GM21576 (cell line): ENCODE measurements at regions not wholly inside any gene's neighbourhood (a gene's known extent, or its start where the extent isn't known, plus 50 kb on each side); places are given as distances from the start of the nearest gene placed in this dataset.
"Not testable (repeated sequence)": the region's sequence is repeated elsewhere in the genome, so short reads cannot be mapped to it uniquely, and the experiment has no call there.

Experiments
- ATAC-seq: cut with Tn5 transposase; IDR thresholded peaks from one replicate; pipeline ENCODE4 v1.9.1; 2021; ENCODE audit warnings: mild to moderate bottlenecking, moderate library complexity; ENCODE audit not compliant: unreplicated experiment

DNA sequence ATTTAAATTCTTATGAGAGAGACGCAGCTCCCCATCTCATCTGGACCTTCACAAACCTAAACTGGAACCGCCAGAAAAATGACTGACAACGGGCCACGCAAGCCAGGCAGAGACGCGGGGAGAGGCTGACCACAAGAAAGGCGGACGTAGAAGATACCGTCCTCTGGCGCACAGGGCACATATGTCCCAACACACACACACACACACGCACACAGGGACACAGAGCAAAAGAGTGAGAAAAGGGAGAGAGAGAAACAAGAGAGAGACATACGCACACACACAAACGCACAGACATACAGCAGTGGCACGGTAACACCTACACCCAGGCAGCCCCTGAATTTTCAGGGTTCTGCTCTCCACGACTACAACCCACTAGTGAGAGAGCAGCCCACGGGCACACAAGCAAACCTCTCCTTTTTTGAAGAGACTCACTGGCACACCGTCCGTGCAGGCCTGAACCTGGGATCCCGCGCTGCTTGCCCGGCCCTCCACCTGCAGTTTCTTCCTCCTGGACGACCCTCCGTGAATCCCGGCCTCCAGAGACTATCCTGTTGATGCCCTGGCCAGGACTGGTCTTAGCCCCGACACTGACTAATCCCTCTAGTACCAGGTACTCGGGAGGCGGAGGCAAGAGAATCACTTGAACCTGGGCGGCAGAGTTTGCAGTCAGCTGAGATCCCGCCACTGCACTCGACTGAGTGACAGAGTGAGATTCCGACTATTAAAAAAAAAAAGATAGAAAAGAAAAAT is 156.5 kb upstream of the ZNF337 start:
- not testable (repeated sequence) for ATAC-seq

DNA sequence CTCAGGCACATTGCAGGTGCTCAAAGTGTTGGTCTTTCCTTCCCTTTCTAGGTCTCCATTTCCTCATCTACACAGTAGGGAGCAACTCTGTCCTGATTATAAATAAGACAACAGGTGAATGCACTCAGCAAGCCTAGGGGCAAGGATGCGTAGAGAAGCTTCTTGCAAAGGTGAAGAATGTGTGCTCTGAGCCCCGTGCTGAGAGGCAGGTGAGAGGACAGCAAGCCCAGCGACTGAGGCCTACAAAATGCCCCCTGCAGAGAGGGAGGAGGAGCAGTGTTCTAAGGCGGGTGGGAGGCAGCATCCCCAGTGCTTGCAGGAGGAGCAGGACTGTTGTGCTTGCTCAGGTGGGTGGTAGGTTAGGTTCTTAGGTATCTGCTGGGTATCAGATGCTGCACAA is 153.5 kb upstream of the ZNF337 start:
- not testable (repeated sequence) for ATAC-seq

DNA sequence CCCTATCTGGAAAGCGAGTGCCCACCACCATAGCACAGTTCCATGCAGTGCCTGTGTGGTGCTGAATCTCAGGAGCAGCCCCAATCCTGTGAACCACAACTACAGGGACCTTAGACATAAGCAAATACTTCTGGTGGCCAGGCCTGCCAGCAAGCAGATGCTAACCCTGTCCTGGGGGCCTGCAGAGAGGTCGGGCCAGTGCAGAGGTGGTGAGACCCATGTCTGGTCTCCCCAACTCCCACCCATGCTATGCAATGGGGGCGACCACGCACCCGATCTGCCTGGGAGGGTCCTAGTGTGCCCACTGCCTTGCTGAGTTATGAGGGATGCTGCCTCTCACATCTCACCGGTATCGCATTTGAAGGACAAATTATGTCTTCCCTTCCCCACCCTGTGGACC is 151.6 kb upstream of the ZNF337 start:
- ATAC-seq = no peak

DNA sequence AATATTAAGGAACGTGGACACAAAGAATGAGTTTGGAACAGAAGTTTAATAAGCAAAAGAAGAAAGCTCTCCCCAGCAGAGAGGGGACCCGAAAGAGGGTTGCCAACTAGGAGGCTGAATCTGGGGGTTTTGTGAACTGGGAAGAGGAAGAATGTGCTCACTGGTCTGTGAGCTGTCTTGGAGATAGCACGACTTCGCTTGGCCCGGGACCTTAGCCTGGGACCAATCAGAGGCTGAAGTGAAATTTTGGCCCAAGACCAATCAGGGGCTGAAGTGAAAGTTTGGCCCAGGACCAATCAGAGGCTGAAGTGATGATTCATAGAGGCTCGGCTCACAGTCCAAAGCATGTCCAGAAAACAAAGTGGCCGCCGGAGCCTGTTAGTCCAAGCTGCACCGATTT is 148.0 kb upstream of the ZNF337 start:
- ATAC-seq = not testable (repeated sequence)

DNA sequence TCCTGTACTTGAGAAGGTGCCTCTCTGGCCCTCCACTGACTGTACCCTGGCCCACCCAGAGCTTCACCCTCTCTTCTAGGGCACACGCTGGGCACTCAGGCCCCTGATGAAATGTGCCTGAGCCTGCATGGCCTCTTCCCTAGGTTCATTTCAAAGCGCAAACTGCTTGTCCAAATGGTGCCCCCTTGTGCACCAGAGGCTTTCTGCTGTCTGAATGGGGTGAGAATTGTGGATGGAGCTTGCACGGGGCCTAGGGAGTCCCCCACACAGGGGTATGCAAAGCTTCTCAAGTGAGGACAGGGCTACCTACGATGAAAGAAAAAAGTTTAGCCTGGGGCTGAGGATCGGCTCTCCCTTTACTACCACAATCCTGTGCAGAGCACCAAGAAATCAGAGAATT is 116.9 kb upstream of the ZNF337 start:
- ATAC-seq = not testable (repeated sequence)

DNA sequence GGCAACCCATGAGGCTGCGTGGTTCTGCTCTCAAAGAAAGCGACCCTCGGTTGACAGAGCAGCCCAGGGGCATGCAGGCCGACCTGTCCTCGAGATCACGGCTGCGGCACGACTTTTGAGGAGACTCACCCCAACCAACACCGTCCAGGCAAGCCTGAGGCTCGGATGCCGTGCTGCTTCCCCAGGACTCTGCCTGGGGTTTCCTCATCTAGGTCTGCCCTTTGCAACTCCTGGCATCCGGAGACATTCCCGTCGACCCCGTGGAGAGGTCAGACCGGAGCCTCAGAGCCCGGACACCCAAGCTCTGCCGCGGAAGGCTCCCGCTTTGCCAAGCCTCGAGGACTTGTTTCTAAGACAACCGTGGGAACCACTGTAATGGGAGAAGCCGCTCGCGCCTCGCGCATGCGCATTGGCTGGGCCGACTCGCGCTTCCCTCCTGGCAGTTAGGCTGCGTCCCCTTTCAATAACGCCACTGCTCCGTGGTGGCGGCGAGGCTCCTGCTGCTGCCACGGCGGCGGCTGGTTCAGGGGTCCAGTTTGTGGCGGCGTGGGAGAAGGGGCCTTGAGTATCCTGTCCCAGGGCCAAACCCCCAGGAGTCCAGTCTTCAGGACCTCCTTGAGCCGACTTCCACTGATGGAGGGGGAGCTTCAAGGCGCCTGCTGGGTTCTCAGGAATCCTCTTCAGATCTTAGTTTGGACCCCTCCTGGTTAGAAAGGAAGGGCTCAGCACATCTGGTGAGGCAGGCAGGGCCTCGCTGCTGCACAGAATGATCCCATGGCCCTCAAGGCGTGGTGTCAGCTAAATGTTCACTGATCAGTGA is 101.7 kb upstream of the ZNF337 start:
- ATAC-seq = not testable (repeated sequence)

DNA sequence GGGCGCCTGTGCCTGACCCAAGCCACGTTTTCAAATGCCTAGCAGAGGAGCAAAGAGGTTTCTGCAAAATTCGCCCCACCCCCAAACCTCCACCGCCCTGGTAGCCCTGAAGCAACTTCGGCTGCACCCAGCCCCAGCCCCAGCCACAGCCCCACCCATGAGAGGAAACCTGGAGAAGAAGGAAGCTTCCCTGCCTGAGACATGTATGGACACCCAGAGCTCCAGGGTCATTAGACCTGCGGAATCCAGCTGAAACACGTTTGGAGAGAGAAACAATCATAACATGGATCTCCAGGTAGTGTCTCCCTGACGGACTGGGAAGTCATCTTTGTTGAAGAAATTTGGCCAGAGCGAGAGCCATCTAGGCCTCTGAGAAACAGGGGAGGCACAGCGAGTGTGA is 100.4 kb upstream of the ZNF337 start:
- not testable (repeated sequence) for ATAC-seq

DNA sequence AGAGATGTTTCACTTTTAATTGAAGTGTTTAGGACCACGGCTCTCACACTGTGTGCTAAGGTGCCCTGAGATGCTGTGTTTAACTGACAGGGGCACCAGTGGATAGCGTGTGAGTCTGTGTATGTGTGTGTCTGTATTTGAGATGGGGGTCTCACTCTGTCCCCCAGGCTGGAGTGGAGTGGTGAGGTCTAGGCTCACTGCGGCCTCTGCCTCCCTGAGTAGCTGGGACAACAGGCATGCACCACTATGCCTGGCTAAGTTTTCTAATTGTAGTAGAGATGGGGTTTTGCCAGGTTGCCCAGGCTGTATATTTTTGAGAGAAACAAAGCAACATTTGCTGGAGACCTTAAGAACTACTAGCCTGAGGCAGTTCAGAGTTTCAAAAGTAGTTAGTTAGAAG is 80.6 kb upstream of the ZNF337 start:
- not testable (repeated sequence) for ATAC-seq

DNA sequence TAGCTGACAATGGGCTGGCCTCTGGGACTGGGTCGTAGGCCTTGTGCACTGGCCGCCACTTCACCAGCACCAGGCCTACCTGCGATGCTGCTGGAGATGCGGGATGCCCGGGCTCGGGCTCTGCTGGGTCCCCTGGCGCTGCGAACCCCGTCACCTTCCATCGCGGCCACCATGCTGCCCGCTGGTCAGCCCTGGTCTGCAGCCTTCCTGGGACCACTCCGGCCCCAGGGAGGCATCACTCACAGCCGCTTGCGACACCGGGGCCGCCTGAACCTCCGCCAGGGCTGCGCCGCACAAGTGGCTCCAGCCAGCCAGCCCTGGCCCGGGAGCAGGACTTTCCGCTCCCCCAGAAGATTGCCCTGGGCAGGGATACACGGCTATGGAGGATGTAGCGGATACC is 78.1 kb upstream of the ZNF337 start:
- ATAC-seq = not testable (repeated sequence)

DNA sequence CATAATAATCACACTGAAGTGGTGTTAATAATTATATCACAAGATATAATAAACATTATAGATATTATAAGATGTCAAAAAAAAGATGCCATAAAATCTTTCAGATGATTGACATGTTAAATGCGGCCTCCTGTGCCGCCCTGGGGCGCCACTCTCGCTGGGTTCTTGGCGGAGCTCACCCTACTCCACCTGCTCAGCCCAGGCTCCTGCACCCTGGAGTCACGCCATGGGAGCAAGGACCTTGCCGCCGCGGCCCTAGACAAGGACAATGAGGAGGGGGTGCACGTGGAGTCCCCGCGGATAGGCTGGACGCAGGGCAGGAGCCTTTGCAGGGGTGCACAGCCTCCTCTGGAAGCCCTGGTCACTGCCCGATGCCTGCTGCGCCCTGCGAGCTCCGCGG is 77.5 kb upstream of the ZNF337 start:
- not testable (repeated sequence) for ATAC-seq

DNA sequence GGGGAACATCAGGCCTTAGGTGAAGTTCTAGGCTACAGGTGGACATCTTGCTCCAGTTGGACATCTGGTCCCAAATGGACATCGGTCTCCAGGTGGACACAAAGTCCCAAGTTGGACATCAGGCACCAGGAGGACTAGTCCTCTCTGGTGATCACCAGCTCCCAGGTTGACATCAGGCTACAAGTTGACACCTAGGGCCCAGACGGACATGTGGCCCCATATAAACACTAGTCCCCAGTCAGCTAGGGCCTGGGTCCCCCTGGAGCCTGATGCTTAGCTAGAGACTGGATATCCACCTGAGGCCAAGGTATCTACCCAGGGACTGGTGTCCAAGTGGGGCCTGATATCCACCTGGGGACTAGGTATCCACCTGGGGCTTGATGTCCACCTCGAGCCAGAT is 75.8 kb upstream of the ZNF337 start:
- not testable (repeated sequence) for ATAC-seq

DNA sequence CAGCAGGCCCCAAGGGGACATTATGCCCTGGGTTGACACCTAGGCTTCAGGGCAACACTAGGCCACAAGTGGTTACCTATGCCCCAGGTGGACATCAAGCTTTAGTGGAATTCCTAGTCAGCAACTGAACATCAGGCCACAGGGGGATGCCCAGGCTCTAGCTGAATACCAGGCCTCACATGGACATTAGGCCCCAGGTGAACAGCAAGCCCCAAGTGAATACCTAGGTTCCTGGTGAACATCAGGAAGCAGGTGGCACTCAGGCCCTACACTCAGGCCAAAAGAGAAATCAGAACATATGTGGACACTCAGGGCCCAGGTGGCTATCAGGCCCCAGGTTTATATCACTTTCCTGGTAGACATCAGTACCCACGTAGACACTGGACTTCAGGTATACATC is 75.2 kb upstream of the ZNF337 start:
- ATAC-seq = not testable (repeated sequence)

DNA sequence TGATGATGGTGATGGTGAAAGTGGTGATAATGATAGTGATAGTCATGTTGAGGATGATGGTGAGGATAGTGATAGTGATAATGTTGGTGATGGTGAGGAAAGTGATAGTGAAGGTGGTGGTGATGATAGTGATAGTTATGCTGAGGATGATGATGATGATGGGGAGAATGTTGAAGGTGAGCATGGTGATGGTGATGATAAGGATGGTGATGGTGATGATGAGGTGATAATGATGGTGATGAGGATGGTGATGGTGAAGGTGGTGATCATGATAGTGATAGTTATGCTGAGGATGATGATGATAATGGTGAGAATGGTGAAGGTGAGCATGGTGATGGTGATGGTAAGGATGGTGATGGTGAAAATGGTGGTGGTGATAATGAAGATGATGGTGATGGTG is 64.9 kb upstream of the ZNF337 start:
- no peak for ATAC-seq

DNA sequence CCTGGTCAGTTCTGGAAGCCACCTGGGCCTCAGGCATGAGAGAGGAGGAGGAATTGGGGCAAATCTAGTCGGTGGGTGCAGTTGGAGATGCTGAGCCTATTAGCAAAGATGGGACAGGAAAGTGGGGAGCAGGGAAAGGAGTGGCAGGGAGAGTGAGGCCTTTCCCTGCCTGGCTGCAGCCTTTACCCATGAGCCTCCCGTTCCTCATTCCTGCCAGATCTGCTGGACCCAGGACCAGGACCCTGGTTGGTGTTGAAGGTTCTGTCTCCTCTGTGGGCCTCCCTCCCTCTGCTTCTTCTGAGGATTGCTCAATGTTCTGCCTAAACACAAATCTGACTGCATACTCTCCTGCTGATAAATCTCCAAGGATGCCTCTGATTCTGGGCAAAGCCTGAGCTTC is 64.4 kb upstream of the ZNF337 start:
- not testable (repeated sequence) for ATAC-seq

DNA sequence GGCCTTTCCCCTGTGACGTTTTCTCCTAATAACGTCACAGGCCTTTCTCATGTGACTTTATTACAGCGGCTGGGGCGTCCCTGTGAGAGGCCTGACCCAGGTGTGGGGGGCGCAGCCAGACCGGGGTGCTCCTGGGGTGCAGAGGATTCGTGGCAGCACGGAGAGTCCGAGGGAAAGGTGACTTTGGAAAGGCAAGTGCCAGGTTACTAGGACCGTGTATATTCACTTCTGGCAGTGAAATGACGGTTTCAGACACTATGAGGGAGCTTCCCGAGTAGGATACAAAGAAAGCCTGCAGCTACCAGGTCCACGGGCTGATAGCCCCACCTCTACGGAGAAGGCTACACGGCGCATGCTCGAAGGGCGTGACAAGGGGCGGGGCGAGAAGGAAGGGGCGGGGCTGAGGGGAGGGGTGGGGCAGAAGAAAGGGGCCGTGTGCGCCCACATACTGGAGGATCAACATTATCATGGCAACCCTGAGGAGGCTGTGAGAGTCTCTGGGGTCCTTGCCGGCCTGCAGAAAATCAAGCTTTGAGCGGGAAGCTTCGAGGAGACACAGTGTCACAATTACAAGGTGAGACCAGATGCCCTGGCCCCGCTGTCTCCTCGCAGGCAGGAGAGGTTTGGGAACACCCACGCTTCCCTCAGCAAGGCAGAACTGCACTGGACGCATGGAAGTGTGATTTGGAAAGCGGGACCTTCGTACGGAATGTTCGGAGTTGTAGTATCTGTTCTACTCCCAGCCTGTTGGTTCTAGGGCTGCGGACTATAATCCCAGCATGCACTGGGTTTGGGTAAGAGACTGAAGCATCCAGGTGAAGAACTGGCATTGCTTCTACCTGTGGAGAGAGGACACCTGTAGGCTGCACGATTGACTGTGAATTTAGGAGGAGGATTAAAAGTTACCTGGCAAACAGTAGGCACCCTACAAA is 54.4 kb upstream of the ZNF337 start:
- ATAC-seq = peak; percentile 84

DNA sequence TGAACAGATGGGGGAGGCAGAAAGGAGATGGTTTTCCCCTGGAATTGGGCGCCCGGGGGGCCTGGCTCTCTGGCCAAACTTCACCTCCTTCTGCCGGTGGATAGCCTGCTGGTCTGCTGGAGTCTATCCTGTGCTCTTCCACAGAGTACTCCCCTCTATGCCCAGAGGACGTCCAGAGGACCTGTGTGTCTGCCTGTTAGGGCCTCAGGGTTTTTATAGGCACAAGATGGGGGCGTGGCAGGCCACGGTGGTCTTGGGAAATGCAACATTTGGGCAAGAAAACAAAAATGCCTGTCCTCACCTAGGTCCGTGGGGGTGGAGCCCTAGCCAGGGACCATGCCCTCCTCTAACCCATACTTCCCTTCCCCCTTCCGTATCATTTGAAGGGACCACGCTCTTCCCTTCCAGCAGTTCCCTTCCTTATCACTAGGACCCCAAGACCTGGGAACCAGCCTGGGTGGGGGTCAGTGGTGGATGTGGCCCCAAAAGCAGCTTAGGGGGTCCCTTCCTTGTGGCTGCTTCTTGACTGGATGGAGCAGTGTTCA is 53.6 kb upstream of the ZNF337 start:
- ATAC-seq = no peak

DNA sequence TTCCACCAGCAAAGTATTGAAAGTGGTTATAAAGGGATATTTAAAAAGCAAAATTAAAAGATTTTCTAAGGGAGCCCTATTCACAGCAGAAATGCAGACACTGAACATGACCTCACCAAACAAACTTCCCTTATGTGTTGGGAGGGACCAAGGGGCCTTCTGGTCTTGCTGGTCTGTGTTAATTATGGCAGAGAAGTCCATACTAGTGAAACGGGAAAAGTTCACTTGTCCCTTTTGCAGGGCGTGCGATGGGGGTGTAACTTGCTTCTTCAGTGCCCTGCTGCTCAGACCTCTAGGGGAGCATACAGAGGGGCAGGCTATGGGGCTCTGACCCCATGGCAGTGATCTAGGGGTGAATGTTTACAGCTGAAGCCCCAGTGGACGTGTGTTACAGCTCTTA is 53.0 kb upstream of the ZNF337 start:
- ATAC-seq = no peak
